Transverse colon (tissue), 4 donors: ENCODE measurements at regions not wholly inside any gene's neighbourhood (a gene's known extent, or its start where the extent isn't known, plus 50 kb on each side); places are given as distances from the start of the nearest gene placed in this dataset.

Experiments used
- EP300 ChIP-seq: sonication (generic); formaldehyde crosslinking; IDR thresholded peaks from one replicate; pipeline ENCODE4 v1.6.1; 2017; ENCODE audit warnings: antibody characterized with exemption, low read depth
- POLR2A ChIP-seq: fragments of 450-650 bp; IDR thresholded peaks from one replicate; pipeline ENCODE4 v1.6.1; 2016; ENCODE audit warnings: antibody characterized with exemption, mild to moderate bottlenecking, moderate library complexity
- POLR2AphosphoS5 ChIP-seq, 3 donors: sonication (generic); formaldehyde crosslinking; IDR thresholded peaks; one replicate each; pipeline ENCODE4 v1.6.1; 2016; ENCODE audit warnings: antibody characterized with exemption in 3 of 3
- TF ChIP-seq, protein P1 (sequence below), 5 experiments: fragments of 200-600 bp in 3 of 5; fragments of 450-650 bp in 2 of 5; sonication (generic) in 3 of 5; IDR thresholded peaks; 1 replicate in 2 of 5; 2 replicates in 3 of 5; pipeline ENCODE4 v1.5.1; 2016 to 2017; ENCODE audit warnings: antibody characterized with exemption in 5 of 5, inconsistent platforms in 3 of 5, mild to moderate bottlenecking in 2 of 5, moderate library complexity in 1 of 5

DNA sequence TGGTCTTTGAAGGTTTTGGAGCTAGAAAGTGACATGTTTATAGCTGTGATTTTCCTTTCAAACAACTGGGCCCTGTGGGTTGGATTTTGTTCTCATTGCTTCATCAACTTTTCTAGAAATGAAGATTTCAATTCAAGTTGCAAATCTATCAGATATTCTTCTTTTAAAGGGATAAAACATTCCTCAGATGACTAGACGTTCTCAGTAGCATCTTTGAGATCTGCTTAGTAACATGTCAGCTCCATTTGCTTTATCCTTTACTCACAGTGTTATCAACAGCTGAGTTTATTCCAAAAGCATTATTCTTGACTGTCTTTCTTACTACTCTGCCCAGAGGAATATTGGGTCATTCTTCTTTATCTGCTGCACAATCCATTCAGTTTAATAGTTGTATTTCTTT lies 108.2 kb upstream of the GIMD1 start:
- no peak for TF ChIP-seq POLR2A
- TF ChIP-seq, protein P1, sequence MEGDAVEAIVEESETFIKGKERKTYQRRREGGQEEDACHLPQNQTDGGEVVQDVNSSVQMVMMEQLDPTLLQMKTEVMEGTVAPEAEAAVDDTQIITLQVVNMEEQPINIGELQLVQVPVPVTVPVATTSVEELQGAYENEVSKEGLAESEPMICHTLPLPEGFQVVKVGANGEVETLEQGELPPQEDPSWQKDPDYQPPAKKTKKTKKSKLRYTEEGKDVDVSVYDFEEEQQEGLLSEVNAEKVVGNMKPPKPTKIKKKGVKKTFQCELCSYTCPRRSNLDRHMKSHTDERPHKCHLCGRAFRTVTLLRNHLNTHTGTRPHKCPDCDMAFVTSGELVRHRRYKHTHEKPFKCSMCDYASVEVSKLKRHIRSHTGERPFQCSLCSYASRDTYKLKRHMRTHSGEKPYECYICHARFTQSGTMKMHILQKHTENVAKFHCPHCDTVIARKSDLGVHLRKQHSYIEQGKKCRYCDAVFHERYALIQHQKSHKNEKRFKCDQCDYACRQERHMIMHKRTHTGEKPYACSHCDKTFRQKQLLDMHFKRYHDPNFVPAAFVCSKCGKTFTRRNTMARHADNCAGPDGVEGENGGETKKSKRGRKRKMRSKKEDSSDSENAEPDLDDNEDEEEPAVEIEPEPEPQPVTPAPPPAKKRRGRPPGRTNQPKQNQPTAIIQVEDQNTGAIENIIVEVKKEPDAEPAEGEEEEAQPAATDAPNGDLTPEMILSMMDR (IDR thresholded peaks at IDR 0.05), result no peak
- TF ChIP-seq EP300, result no peak
- no peak for TF ChIP-seq POLR2AphosphoS5 (IDR thresholded peaks at IDR 0.05)
